SJCRH30 (cell line): ENCODE measurements at regions not wholly inside any gene's neighbourhood (a gene's known extent, or its start where the extent isn't known, plus 50 kb on each side); places are given as distances from the start of the nearest gene placed in this dataset.

Source experiments
- DNase-seq, 2 experiments: peaks; one replicate each; pipeline ENCODE4 v3.0.0-alpha.2; 2015 to 2020
- H3K27ac ChIP-seq: fragments of 250-450 bp; sonication (Bioruptor Pico); 2 replicates; pipeline ENCODE4 v1.5.1; 2020; ENCODE audit warnings: mild to moderate bottlenecking, moderate library complexity
- H3K27me3 ChIP-seq: fragments of 250-450 bp; sonication (Bioruptor Pico); 2 replicates; pipeline ENCODE4 v1.5.1; 2020; ENCODE audit warnings: mild to moderate bottlenecking, moderate library complexity
- H3K36me3 ChIP-seq: fragments of 250-450 bp; sonication (Bioruptor Pico); 2 replicates; pipeline ENCODE4 v1.5.1; 2020; ENCODE audit warnings: mild to moderate bottlenecking, moderate library complexity
- H3K4me1 ChIP-seq: fragments of 250-450 bp; sonication (Bioruptor Pico); 2 replicates; pipeline ENCODE4 v1.5.1; 2020; ENCODE audit warnings: mild to moderate bottlenecking, moderate library complexity
- H3K4me3 ChIP-seq: fragments of 250-450 bp; sonication (Bioruptor Pico); 2 replicates; pipeline ENCODE4 v1.5.1; 2020; ENCODE audit warnings: mild to moderate bottlenecking, moderate library complexity
- H3K9me3 ChIP-seq: fragments of 250-450 bp; sonication (Bioruptor Pico); replicated peaks from 2 replicates; pipeline ENCODE4 v1.5.1; 2020; ENCODE audit warnings: mild to moderate bottlenecking, moderate library complexity

GRCh38 chr14:86513056-86513455 lies 983.1 kb downstream of the FLRT2 start:
- Histone ChIP-seq H3K9me3 (no peaks in the 10 kb centered on the region), H3K4me3 (no peak overlapping the region), H3K4me1 (no peaks in the 10 kb centered on the region), H3K27me3 (no peaks in the 10 kb centered on the region), H3K27ac (no peak overlapping the region), H3K36me3 (no peaks in the 10 kb centered on the region)
- peak in 1 of 2 experiments; percentile 9 for DNase-seq

DNA sequence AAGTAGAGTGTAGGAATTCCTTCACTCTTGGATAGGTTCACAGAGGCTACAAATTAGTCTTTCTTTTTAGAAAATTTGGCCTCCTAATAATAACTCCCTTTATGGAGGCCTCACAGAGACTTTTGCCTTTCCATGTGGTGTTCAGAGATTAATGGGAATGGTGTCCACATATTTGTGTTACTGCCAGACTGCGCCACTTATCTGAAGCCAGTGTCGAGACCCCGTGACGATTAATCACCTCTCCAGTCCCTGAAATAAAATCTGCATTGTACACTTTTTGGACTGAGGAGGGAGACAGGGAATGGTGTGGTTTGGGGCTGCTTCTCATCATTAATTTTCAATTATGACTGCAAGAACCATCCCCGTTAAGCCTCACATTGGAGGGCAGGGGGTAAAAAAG lies 980.5 kb downstream of the FLRT2 start:
- no peaks in the 10 kb centered on the region for H3K4me1 ChIP-seq
- no peak for DNase-seq
- H3K36me3 ChIP-seq: no peaks in the 10 kb centered on the region
- no peaks in the 10 kb centered on the region for H3K27me3 ChIP-seq
- no peak overlapping the region for H3K27ac ChIP-seq
- H3K9me3 ChIP-seq: no peaks in the 10 kb centered on the region
- H3K4me3 ChIP-seq: no peak overlapping the region

DNA sequence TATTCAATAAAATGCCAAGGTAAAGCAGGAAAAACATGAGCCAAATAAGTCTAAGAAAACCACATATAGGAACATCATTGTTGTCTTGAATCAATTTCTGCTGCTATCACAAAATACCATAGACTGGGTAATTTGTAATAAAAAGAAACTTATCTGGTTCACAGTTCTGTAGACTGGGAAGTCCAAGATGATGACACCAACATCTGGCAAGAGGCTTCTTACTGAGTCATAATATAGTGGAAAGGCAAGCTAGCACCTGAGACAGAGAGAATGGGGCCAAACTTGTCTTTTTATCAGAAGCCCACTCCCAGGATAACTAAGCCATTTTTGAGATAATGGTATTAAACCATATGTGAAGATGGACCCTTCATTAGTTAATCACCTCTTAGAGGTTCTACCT lies 975.9 kb downstream of the FLRT2 start:
- Histone ChIP-seq H3K4me1 (no peaks in the 10 kb centered on the region), H3K27me3 (no peaks in the 10 kb centered on the region), H3K9me3 (no peaks in the 10 kb centered on the region), H3K27ac (no peak overlapping the region), H3K4me3 (no peak overlapping the region), H3K36me3 (no peaks in the 10 kb centered on the region)
- DNase-seq: no peak

- H3K9me3 ChIP-seq: no peaks in the 10 kb centered on the region
- no peak overlapping the region for H3K27ac ChIP-seq
- DNase-seq: no peak
- H3K27me3 ChIP-seq: no peaks in the 10 kb centered on the region
- no peaks in the 10 kb centered on the region for H3K36me3 ChIP-seq
- H3K4me1 ChIP-seq: no peaks in the 10 kb centered on the region
- H3K4me3 ChIP-seq: no peak overlapping the region
Observed at GRCh38 chr14:86501611-86502010, 971.7 kb downstream of the FLRT2 start.

DNA sequence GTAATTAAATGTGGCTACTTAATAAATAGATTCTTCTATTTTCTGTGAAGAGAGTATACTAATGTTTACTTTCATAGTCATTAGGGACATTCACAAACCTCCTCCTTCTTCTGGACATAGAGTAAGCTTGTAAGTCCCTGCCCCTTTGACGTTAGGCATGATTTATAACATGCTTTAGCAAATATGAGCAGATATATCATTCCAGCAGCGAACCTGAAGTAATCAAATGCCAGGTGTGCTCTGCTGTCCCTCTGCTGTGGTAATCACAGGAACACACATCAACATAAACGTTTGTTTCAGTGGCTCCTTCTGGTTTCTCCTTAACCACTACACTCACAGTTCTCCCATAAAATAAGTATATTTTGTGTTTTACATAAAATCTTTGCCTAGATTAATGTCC lies 961.8 kb downstream of the FLRT2 start:
- no peaks in the 10 kb centered on the region for H3K27me3 ChIP-seq
- no peaks in the 10 kb centered on the region for H3K36me3 ChIP-seq
- no peaks in the 10 kb centered on the region for H3K9me3 ChIP-seq
- no peaks in the 10 kb centered on the region for H3K4me1 ChIP-seq
- H3K27ac ChIP-seq: no peak overlapping the region
- H3K4me3 ChIP-seq: no peak overlapping the region
- no peak for DNase-seq

GRCh38 chr14:86481104-86481503 lies 951.2 kb downstream of the FLRT2 start:
- no peak for DNase-seq
- H3K9me3 ChIP-seq: no peaks in the 10 kb centered on the region
- H3K27me3 ChIP-seq: no peaks in the 10 kb centered on the region
- no peaks in the 10 kb centered on the region for H3K4me1 ChIP-seq
- H3K27ac ChIP-seq: no peak overlapping the region
- H3K36me3 ChIP-seq: no peaks in the 10 kb centered on the region
- no peak overlapping the region for H3K4me3 ChIP-seq

GRCh38 chr14:86464341-86464740 lies 934.4 kb downstream of the FLRT2 start:
- Histone ChIP-seq H3K4me3 (no peak overlapping the region), H3K36me3 (no peaks in the 10 kb centered on the region), H3K9me3 (no peaks in the 10 kb centered on the region), H3K4me1 (no peaks in the 10 kb centered on the region), H3K27ac (no peak overlapping the region), H3K27me3 (no peaks in the 10 kb centered on the region)
- DNase-seq: no peak

DNA sequence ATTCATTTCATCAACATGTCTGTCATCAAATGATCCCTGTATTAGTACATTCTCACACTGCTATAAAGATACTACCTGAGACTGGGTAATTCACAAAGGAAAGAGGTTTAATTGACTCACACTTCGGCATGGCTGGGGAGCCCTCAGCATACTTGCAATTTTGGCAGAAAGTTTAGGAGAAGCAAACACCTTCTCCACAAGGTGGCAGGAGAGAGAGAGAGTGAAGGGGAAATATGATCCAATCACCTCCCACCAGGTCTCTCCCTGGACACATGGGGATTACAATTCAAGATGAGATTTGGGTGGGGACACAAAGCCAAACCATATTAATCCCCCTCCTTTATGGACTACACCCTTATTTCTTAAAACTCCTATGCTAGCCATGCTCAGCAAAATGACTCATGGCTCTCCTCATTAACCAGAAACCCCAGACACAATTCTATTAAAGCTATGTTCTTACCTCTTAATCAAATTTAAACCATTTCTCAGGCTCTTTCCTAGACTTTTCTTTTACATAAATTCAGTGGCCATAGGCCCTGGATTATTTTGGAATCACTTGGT lies 932.3 kb downstream of the FLRT2 start:
- no peaks in the 10 kb centered on the region for H3K4me1 ChIP-seq
- H3K36me3 ChIP-seq: no peaks in the 10 kb centered on the region
- no peak overlapping the region for H3K27ac ChIP-seq
- H3K4me3 ChIP-seq: no peak overlapping the region
- DNase-seq: peak; percentile 18 to 60
- no peaks in the 10 kb centered on the region for H3K9me3 ChIP-seq
- no peaks in the 10 kb centered on the region for H3K27me3 ChIP-seq

- no peaks in the 10 kb centered on the region for H3K36me3 ChIP-seq
- H3K4me3 ChIP-seq: no peak overlapping the region
- no peak for DNase-seq
- H3K4me1 ChIP-seq: no peaks in the 10 kb centered on the region
- H3K27me3 ChIP-seq: no peaks in the 10 kb centered on the region
- H3K27ac ChIP-seq: no peak overlapping the region
- no peaks in the 10 kb centered on the region for H3K9me3 ChIP-seq
Observed at GRCh38 chr14:86457481-86458135, 927.7 kb downstream of the FLRT2 start.

- Histone ChIP-seq H3K27ac (no peak overlapping the region), H3K4me3 (no peak overlapping the region), H3K9me3 (no peaks in the 10 kb centered on the region), H3K27me3 (no peaks in the 10 kb centered on the region), H3K36me3 (no peaks in the 10 kb centered on the region), H3K4me1 (no peaks in the 10 kb centered on the region)
- DNase-seq: no peak
Observed at GRCh38 chr14:86450085-86450484, 920.1 kb downstream of the FLRT2 start.

DNA sequence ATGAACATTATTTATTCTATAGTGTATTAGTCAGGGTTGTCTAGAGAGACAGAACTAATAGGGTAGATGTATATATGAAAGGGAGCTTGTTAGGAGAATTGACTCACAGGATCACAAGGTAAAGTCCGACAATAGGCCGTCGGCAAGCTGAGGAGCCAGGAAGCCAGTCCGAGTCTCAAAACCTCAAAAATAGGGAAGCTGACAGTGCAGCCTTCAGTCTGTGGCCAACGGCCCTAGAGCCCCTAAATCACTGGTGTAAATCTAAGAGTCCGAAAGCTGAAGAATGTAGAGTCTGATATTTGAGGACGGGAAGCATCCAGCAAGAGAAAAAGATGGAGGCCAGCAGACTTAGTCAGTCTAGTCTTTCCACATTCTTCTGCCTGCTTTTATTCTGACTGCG lies 912.2 kb downstream of the FLRT2 start:
- no peak overlapping the region for H3K27ac ChIP-seq
- DNase-seq: no peak
- H3K36me3 ChIP-seq: no peaks in the 10 kb centered on the region
- H3K4me1 ChIP-seq: no peaks in the 10 kb centered on the region
- no peak overlapping the region for H3K4me3 ChIP-seq
- no peaks in the 10 kb centered on the region for H3K9me3 ChIP-seq
- H3K27me3 ChIP-seq: no peaks in the 10 kb centered on the region

DNA sequence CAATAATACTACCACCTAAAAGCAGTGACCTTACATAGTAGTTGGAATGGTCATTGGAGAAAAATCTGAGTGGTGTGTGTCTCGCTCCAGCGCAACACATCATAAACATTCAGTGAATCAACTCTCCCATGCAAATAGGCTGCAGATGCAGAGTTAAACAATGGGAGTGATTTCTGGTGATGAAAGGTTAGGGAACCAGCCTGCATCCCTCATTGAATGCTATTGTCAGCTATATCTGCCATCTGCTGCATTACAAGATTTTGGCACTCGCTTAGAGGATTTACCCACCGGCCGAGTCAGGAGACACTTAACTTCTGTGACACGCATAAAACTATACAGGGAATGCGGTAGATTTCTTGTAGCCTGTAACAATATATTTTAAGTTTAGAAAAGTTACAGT lies 900.9 kb downstream of the FLRT2 start:
- H3K27me3 ChIP-seq: no peaks in the 10 kb centered on the region
- H3K36me3 ChIP-seq: no peaks in the 10 kb centered on the region
- no peaks in the 10 kb centered on the region for H3K4me1 ChIP-seq
- peak overlapping the region; percentile 32 for H3K27ac ChIP-seq
- peak overlapping the region; percentile 13 for H3K4me3 ChIP-seq
- no peaks in the 10 kb centered on the region for H3K9me3 ChIP-seq
- peak; percentile 12 to 61 for DNase-seq

DNA sequence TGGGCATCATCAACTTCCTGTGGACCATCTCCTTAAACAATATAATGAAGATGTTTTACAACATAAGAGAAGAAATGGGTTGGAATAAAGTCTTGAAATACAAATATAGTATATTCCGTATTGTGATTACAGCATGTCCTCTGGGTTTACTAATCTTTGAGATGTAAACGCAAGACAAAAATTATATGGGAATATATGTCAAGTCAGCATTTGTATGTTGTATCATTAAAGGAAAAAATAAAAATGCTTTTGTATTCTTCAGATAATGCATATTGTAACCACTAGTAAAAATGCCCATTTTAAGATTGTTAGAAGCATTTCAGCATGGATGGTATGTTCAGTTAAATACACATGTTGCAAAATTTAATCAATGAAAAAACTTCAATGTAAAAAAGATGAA lies 893.3 kb downstream of the FLRT2 start:
- Histone ChIP-seq H3K27me3 (no peaks in the 10 kb centered on the region), H3K27ac (no peak overlapping the region), H3K36me3 (no peaks in the 10 kb centered on the region), H3K9me3 (no peaks in the 10 kb centered on the region), H3K4me3 (no peak overlapping the region), H3K4me1 (no peaks in the 10 kb centered on the region)
- DNase-seq: no peak

- no peaks in the 10 kb centered on the region for H3K9me3 ChIP-seq
- DNase-seq: no peak
- H3K4me3 ChIP-seq: no peak overlapping the region
- H3K36me3 ChIP-seq: no peaks in the 10 kb centered on the region
- H3K4me1 ChIP-seq: no peaks in the 10 kb centered on the region
- no peak overlapping the region for H3K27ac ChIP-seq
- H3K27me3 ChIP-seq: no peaks in the 10 kb centered on the region
Observed at GRCh38 chr14:86420131-86420530, 890.2 kb downstream of the FLRT2 start.

- H3K27ac ChIP-seq: no peak overlapping the region
- no peak for DNase-seq
- no peaks in the 10 kb centered on the region for H3K9me3 ChIP-seq
- H3K27me3 ChIP-seq: no peaks in the 10 kb centered on the region
- no peak overlapping the region for H3K4me3 ChIP-seq
- H3K36me3 ChIP-seq: no peaks in the 10 kb centered on the region
- no peaks in the 10 kb centered on the region for H3K4me1 ChIP-seq
Observed at GRCh38 chr14:86414146-86414545, 884.2 kb downstream of the FLRT2 start.

GRCh38 chr14:86404989-86405649 lies 875.2 kb downstream of the FLRT2 start:
- no peaks in the 10 kb centered on the region for H3K36me3 ChIP-seq
- H3K4me3 ChIP-seq: no peak overlapping the region
- no peaks in the 10 kb centered on the region for H3K27me3 ChIP-seq
- DNase-seq: no peak
- no peaks in the 10 kb centered on the region for H3K9me3 ChIP-seq
- no peaks in the 10 kb centered on the region for H3K4me1 ChIP-seq
- H3K27ac ChIP-seq: no peak overlapping the region
